ENCODE measurements at regions not wholly inside any gene's neighbourhood (a gene's known extent, or its start where the extent isn't known, plus 50 kb on each side); places are given as distances from the start of the nearest gene placed in this dataset.

DNA sequence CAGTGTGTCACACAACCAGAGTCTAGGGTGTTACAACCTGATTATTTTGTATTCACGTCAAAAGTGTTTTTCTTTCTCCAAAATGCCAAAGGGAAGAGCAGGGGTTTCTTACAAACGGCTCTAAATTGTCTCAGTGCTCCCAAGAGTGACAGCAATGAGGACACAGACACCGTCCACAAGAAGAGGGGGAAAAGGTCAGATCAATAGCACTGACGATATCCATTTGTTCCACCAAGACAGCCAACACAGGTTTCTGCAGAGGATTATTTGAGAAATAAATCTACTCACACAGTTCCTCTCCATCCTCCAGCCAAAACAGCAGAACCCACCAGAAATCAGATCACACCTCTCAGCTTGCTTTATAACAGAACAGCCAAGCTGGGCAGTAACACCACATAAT is 193.9 kb downstream of the SEC16B start:
- Histone ChIP-seq H3K27ac (ENCODE audit: low read depth, low read length) (no peak overlapping the region), H3F3A (ENCODE audit: insufficient read depth) (no peaks in the 10 kb centered on the region), H3K9me2 (replicated peaks; ENCODE audit: insufficient read depth, low read length) (no peaks in the 10 kb centered on the region), H3K9me3 (ENCODE audit: insufficient read depth, low read length) (no peaks in the 10 kb centered on the region), H3K79me2 (ENCODE audit: insufficient read depth, low read length) (no peaks in the 10 kb centered on the region), H4K20me1 (ENCODE audit: low read depth, low read length) (no peaks in the 10 kb centered on the region), H3K9ac (ENCODE audit: low read length) (no peak overlapping the region), H3K4me2 (ENCODE audit: low read depth, low read length, poor library complexity, severe bottlenecking) (no peak overlapping the region), H3K4me3 (ENCODE audit: insufficient read depth, low read length, poor library complexity, severe bottlenecking) (no peak overlapping the region), H2AFZ (ENCODE audit: low read depth, low read length, severe bottlenecking) (no peak overlapping the region), H3K27me3 (ENCODE audit: low read length) (no peaks in the 10 kb centered on the region), H3K36me3 (ENCODE audit: low read length) (no peaks in the 10 kb centered on the region)
- TF ChIP-seq CTCF (IDR thresholded peaks at IDR 0.05; ENCODE audit: insufficient read depth, low read length, poor library complexity, severe bottlenecking) (no peak), EZH2phosphoT487 (conservative IDR thresholded peaks at IDR 0.05; ENCODE audit: low read length) (no peak)

- no peak for TF ChIP-seq EZH2phosphoT487 (conservative IDR thresholded peaks at IDR 0.05; ENCODE audit: low read length)
- TF ChIP-seq CTCF (IDR thresholded peaks at IDR 0.05; ENCODE audit: insufficient read depth, low read length, poor library complexity, severe bottlenecking) = no peak
- Histone ChIP-seq H2AFZ (ENCODE audit: low read depth, low read length, severe bottlenecking) (no peak overlapping the region), H4K20me1 (ENCODE audit: low read depth, low read length) (no peaks in the 10 kb centered on the region)
Measured at GRCh38 chr1:177772386-177772960, 197.4 kb downstream of the SEC16B start.

DNA sequence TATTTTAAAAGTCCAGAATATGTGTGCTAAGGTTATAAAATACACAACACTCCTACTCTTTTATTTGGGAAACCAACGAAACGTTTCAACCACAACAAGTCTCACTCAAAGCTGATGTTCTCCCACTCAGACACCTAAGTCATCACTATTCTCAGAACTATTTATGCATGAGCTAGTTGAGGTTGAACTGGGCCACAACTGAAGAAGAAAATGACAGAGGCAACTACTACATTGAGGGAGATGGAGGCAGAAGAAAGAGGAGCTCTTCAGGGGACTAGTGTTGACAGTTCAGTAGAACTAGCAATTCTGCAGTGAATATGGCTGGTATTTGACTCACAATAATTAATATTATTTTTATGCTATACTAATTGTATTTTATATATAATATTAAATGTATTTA is 198.2 kb downstream of the SEC16B start:
- Histone ChIP-seq H3K9me3 (ENCODE audit: insufficient read depth, low read length) (no peaks in the 10 kb centered on the region), H3K4me2 (ENCODE audit: low read depth, low read length, poor library complexity, severe bottlenecking) (no peak overlapping the region), H3K36me3 (ENCODE audit: low read length) (no peaks in the 10 kb centered on the region), H3F3A (ENCODE audit: insufficient read depth) (no peaks in the 10 kb centered on the region), H4K20me1 (ENCODE audit: low read depth, low read length) (no peaks in the 10 kb centered on the region), H2AFZ (ENCODE audit: low read depth, low read length, severe bottlenecking) (no peak overlapping the region), H3K4me3 (ENCODE audit: insufficient read depth, low read length, poor library complexity, severe bottlenecking) (no peak overlapping the region), H3K79me2 (ENCODE audit: insufficient read depth, low read length) (no peaks in the 10 kb centered on the region), H3K27me3 (ENCODE audit: low read length) (no peaks in the 10 kb centered on the region), H3K9ac (ENCODE audit: low read length) (no peak overlapping the region), H3K9me2 (replicated peaks; ENCODE audit: insufficient read depth, low read length) (no peaks in the 10 kb centered on the region), H3K27ac (ENCODE audit: low read depth, low read length) (no peak overlapping the region)
- TF ChIP-seq CTCF (IDR thresholded peaks at IDR 0.05; ENCODE audit: insufficient read depth, low read length, poor library complexity, severe bottlenecking) (no peak), EZH2phosphoT487 (conservative IDR thresholded peaks at IDR 0.05; ENCODE audit: low read length) (no peak)

More at GRCh38 chr1:177772386-177772960, 197.4 kb downstream of the SEC16B start:
- H3K27me3 ChIP-seq (ENCODE audit: low read length) = no peaks in the 10 kb centered on the region
- H3K4me2 ChIP-seq (ENCODE audit: low read depth, low read length, poor library complexity, severe bottlenecking) = no peak overlapping the region
- H3K79me2 ChIP-seq (ENCODE audit: insufficient read depth, low read length) = no peaks in the 10 kb centered on the region
- no peaks in the 10 kb centered on the region for H3K9me3 ChIP-seq (ENCODE audit: insufficient read depth, low read length)
- H3K27ac ChIP-seq (ENCODE audit: low read depth, low read length) = no peak overlapping the region
- no peak overlapping the region for H3K4me3 ChIP-seq (ENCODE audit: insufficient read depth, low read length, poor library complexity, severe bottlenecking)
- no peak overlapping the region for H3K9ac ChIP-seq (ENCODE audit: low read length)
- no peaks in the 10 kb centered on the region for H3K9me2 ChIP-seq (replicated peaks; ENCODE audit: insufficient read depth, low read length)
- no peaks in the 10 kb centered on the region for H3K36me3 ChIP-seq (ENCODE audit: low read length)
- no peaks in the 10 kb centered on the region for H3F3A ChIP-seq (ENCODE audit: insufficient read depth)

All from SU-DHL-6 (cell line).